Right lobe of liver (tissue), 6 donors: ENCODE measurements at regions not wholly inside any gene's neighbourhood (a gene's known extent, or its start where the extent isn't known, plus 50 kb on each side); places are given as distances from the start of the nearest gene placed in this dataset.

Experiments
- ATAC-seq, 4 donors: fragments of 200-7000 bp; cut with Tn5 transposase; one replicate each; pipeline ENCODE4 v1.9.1; 2020; ENCODE audit warnings: mild to moderate bottlenecking in 4 of 4, moderate library complexity in 4 of 4
- DNase-seq, 3 donors: peaks; one replicate each; pipeline ENCODE4 v3.0.0-alpha.2; 2020
- H3K27ac ChIP-seq, 3 donors: fragments of 200-600 bp; one replicate each; pipeline ENCODE4 v1.8.0; 2022
- H3K27me3 ChIP-seq, 2 donors: fragments of 200-600 bp; one replicate each; pipeline ENCODE4 v1.8.0; 2022
- H3K36me3 ChIP-seq, 4 donors: fragments of 200-600 bp; sonication (generic) in 1 of 4; one replicate each; pipeline versions ENCODE4 v1.5.1 to v1.8.0; 2017 to 2022; ENCODE audit warnings: control low read depth in 1 of 4
- H3K4me1 ChIP-seq, 4 donors: fragments of 200-600 bp; sonication (generic) in 1 of 4; one replicate each; pipeline versions ENCODE4 v1.5.1 to v1.8.0; 2017 to 2022; ENCODE audit warnings: control low read depth in 1 of 4
- H3K4me3 ChIP-seq, 3 donors: fragments of 200-600 bp; one replicate each; pipeline ENCODE4 v1.8.0; 2022
- H3K9me3 ChIP-seq, 4 donors: fragments of 200-600 bp; sonication (generic) in 1 of 4; one replicate each; pipeline versions ENCODE4 v1.5.1 to v1.8.0; 2017 to 2022; ENCODE audit warnings: control low read depth in 1 of 4
- CTCF ChIP-seq, 4 donors: fragments of 200-600 bp in 3 of 4; fragments of 450-650 bp in 1 of 4; IDR thresholded peaks; one replicate each; pipeline versions ENCODE4 v1.5.1 to v1.8.0; 2016 to 2022; ENCODE audit warnings: antibody characterized with exemption in 4 of 4, mild to moderate bottlenecking in 2 of 4
- POLR2A ChIP-seq: fragments of 450-650 bp; IDR thresholded peaks from one replicate; pipeline ENCODE4 v1.6.1; 2017; ENCODE audit warnings: antibody characterized with exemption, mild to moderate bottlenecking
- WGBS: methylation state at CpG from one replicate; pipeline ENCODE4 v1.1.6; 2018; ENCODE audit warnings: low coverage, low lambda C conversion rate; ENCODE audit not compliant: insufficient coverage; ENCODE audit errors: missing lambda C conversion rate; 5-methylcytosine and 5-hydroxymethylcytosine counted together
- intact Hi-C, 2 donors: fragments of 100-400 bp; cut with DNase I; formaldehyde crosslinking; loops; one replicate each; pipeline versions ENCODE4 v1.11.2 to v1.14.1; 2022
- donor health status: DM: no; HTN: yes; CAD: no.
- donor health status: DM: no; HTN: no; CAD: no.
- donor health status: DM: no; HTN: no; CAD: no.
- donor health status: DM: no; HTN: yes; CAD: no.
- donor health status: DM: no; HTN: yes; CAD: no.

GRCh38 chr16:16863672-16864071 lies 484.7 kb downstream of the NPIPA7 start:
- Histone ChIP-seq H3K27ac (no peak overlapping the region), H3K4me3 (no peak overlapping the region), H3K36me3 (no peaks in the 10 kb centered on the region), H3K9me3 (no peaks in the 10 kb centered on the region), H3K27me3 (no peaks in the 10 kb centered on the region), H3K4me1 (no peaks in the 10 kb centered on the region)
- intact Hi-C loops: no loop called here
- WGBS: 69% methylated on average over 6 of the region's 6 CpGs
- TF ChIP-seq CTCF (IDR thresholded peaks at IDR 0.05): no peak
- no peak for TF ChIP-seq POLR2A
- DNase-seq (no peak), ATAC-seq (no peak)

DNA sequence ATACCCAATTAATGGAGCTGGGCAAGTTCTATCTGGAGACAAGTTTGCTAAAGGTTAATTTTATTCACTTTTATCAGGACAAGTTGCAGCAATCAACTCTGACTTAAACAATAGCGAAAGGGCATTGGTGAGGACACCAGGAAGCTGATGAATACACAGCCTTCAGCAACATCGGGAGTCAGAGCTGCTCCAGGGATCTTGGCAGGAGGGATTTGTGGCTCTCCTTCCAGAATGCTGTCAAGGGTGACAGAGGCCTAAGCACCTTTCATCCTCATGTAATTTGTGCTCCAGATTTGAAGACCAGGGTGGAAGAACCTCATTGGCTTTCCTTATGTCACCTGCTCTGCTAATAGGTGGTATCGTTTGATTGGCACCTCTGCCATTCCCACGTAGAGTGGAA lies 485.6 kb downstream of the NPIPA7 start:
- no peaks in the 10 kb centered on the region for H3K4me1 ChIP-seq
- no peak overlapping the region for H3K4me3 ChIP-seq
- intact Hi-C loops: no loop called here
- no peak for DNase-seq
- WGBS: 48% methylated on average over 4 of the region's 4 CpGs
- ATAC-seq: no peak
- H3K9me3 ChIP-seq: no peaks in the 10 kb centered on the region
- H3K27me3 ChIP-seq: no peaks in the 10 kb centered on the region
- no peak overlapping the region for H3K27ac ChIP-seq
- no peaks in the 10 kb centered on the region for H3K36me3 ChIP-seq
- TF ChIP-seq POLR2A (no peak), CTCF (IDR thresholded peaks at IDR 0.05) (no peak)

DNA sequence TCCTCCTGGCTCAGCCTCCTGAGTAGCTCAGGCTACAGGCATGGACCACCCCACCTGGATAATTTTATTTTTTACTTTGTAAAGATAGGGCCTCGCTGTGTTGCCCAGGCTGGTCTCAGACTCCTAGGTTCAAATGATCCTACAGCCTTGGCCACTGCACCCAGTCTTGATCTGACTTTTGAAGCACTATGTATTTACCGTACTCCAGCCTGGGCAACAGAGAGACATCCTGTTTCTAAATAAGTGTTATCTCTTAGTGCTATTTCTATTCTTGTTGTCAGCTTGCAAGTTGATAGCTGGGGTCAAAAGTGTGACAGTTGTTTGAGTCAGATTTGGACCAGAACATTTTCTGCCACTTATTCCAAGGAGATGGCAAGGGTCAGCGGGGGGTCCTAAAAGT lies 486.4 kb downstream of the NPIPA7 start:
- intact Hi-C loops: no loop called here
- Histone ChIP-seq H3K4me3 (no peak overlapping the region), H3K27me3 (no peaks in the 10 kb centered on the region), H3K36me3 (no peaks in the 10 kb centered on the region), H3K4me1 (no peaks in the 10 kb centered on the region), H3K27ac (no peak overlapping the region), H3K9me3 (no peaks in the 10 kb centered on the region)
- no peak for DNase-seq
- TF ChIP-seq CTCF (IDR thresholded peaks at IDR 0.05) (no peak), POLR2A (no peak)
- ATAC-seq: no peak
- WGBS: 61% methylated on average over 3 of the region's 3 CpGs

GRCh38 chr16:16867973-16868372 lies 489.0 kb downstream of the NPIPA7 start:
- DNase-seq: no peak
- 38% methylated on average over 4 of the region's 7 CpGs for WGBS
- no peaks in the 10 kb centered on the region for H3K36me3 ChIP-seq
- TF ChIP-seq POLR2A (no peak), CTCF (IDR thresholded peaks at IDR 0.05) (no peak)
- no peaks in the 10 kb centered on the region for H3K9me3 ChIP-seq
- H3K4me1 ChIP-seq: no peaks in the 10 kb centered on the region
- peak in 1 of 4 donors; percentile 24 for ATAC-seq
- no peaks in the 10 kb centered on the region for H3K27me3 ChIP-seq
- H3K27ac ChIP-seq: no peak overlapping the region
- H3K4me3 ChIP-seq: no peak overlapping the region
- intact Hi-C loops: no loop called here

DNA sequence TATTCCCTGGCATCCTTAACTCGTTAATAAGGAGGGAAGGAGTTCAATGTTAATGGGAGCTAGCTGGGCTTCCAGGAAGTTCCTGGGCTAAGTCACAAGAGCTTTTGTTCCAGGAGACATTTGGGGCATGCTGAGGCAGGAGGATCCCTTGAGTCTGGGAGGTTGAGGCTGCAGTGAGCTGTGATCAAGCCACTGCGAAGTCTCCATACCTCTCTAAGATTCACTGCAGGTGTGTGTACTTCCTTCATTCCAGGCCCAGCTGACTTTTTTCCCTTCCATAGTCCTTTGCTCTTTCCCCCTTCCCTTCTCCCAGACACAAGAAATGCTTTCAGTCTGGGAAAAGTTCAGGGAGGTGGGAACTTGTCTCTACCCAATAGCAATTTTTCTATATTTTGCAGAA lies 489.8 kb downstream of the NPIPA7 start:
- no peaks in the 10 kb centered on the region for H3K27me3 ChIP-seq
- ATAC-seq (no peak), DNase-seq (no peak)
- no peak overlapping the region for H3K27ac ChIP-seq
- no peaks in the 10 kb centered on the region for H3K9me3 ChIP-seq
- intact Hi-C loops: no loop called here
- no peak overlapping the region for H3K4me3 ChIP-seq
- H3K36me3 ChIP-seq: no peaks in the 10 kb centered on the region
- WGBS: 30% methylated on average over 2 of the region's 2 CpGs
- H3K4me1 ChIP-seq: no peaks in the 10 kb centered on the region
- TF ChIP-seq POLR2A (no peak), CTCF (IDR thresholded peaks at IDR 0.05) (no peak)
